ENCODE measurements at regions not wholly inside any gene's neighbourhood (a gene's known extent, or its start where the extent isn't known, plus 50 kb on each side); places are given as distances from the start of the nearest gene placed in this dataset.
"Not testable (repeated sequence)": the region's sequence is repeated elsewhere in the genome, so short reads cannot be mapped to it uniquely, and the experiment has no call there.

DNA sequence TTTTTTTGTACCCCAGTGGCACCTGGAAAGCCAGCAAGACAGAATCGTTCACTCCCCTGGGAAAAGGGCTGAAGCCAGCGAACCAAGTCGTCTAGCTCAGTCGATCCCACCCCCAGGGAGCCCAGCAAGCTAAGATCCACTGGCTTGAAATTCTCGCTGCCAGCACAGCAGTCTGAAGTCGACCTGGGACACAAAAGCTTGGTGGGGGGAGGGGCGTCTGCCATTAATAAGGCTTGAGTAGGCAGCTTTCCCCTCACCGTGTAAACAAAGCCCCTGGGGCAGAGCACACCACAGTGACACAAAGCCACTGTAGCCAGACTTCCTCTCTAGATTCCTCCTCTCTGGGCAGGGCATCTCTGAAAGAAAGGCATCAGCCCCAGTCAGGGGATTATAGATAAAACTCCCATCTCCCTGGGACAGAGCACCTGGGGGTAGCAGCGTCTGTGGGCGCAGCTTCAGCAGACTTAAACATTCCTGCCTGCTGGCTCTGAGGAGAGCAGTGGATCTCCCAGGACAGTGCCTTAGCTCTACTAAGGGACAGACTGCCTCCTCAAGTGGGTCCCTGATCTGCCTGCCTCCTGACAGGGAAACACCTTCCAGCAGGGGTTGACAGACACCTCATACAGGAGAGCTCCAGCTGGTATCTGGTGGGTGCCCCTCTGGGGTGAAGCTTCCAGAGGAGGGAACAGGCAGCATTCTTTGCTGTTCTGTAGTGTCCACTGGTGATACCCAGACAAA is 97.4 kb downstream of the TBR1 start:
- not testable (repeated sequence) for TF ChIP-seq POLR2A (IDR thresholded peaks at IDR 0.05)
- TF ChIP-seq, protein P1, sequence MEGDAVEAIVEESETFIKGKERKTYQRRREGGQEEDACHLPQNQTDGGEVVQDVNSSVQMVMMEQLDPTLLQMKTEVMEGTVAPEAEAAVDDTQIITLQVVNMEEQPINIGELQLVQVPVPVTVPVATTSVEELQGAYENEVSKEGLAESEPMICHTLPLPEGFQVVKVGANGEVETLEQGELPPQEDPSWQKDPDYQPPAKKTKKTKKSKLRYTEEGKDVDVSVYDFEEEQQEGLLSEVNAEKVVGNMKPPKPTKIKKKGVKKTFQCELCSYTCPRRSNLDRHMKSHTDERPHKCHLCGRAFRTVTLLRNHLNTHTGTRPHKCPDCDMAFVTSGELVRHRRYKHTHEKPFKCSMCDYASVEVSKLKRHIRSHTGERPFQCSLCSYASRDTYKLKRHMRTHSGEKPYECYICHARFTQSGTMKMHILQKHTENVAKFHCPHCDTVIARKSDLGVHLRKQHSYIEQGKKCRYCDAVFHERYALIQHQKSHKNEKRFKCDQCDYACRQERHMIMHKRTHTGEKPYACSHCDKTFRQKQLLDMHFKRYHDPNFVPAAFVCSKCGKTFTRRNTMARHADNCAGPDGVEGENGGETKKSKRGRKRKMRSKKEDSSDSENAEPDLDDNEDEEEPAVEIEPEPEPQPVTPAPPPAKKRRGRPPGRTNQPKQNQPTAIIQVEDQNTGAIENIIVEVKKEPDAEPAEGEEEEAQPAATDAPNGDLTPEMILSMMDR (IDR thresholded peaks at IDR 0.05 in 4 of 5, conservative IDR thresholded peaks at IDR 0.05 in 1 of 5) = not testable (repeated sequence)

Measured in gastrocnemius medialis (tissue), 4 donors.